IMR-90 (cell line): ENCODE measurements at regions not wholly inside any gene's neighbourhood (a gene's known extent, or its start where the extent isn't known, plus 50 kb on each side); places are given as distances from the start of the nearest gene placed in this dataset.

Experiments used
- ATAC-seq: fragments of 200-7000 bp; cut with Tn5 transposase; 2 replicates; pipeline ENCODE4 v1.9.1; 2020; ENCODE audit warnings: low read depth, mild to moderate bottlenecking, moderate library complexity
- BruUV-seq: library from RNA; stranded (reverse); fragments of 400-500 nt; replicated peaks from 2 replicates; lab custom pipeline; 2021; lab: Mats Ljungman, UMichigan
- CTCF ChIA-PET: fragments of 300-600 bp; formaldehyde crosslinking; extraction: SDS; loops from one replicate; lab custom pipeline; 2021; ENCODE audit warnings: antibody characterized with exemption; lab: Yijun Ruan, JAX
- POLR2A ChIA-PET: fragments of 300-600 bp; sonication (Branson Sonifier 250); formaldehyde crosslinking; loops from one replicate; lab custom pipeline; 2022; ENCODE audit warnings: antibody characterized with exemption; ENCODE audit not compliant: unreplicated experiment; lab: Charles Lee
- DNase-seq: peaks from one replicate; pipeline ENCODE4 v3.0.0; 2013
- H2AFZ ChIP-seq: replicated peaks from 2 replicates; pipeline ENCODE3; 2013; ENCODE audit warnings: low read length, mild to moderate bottlenecking; ENCODE audit not compliant: poor library complexity
- H2AK5ac ChIP-seq: 2 replicates; pipeline ENCODE4 v1.6.1; 2013; ENCODE audit warnings: low read depth, low read length, inconsistent platforms
- H2AK9ac ChIP-seq: replicated peaks from 2 replicates; pipeline ENCODE3; 2013; ENCODE audit warnings: mild to moderate bottlenecking, low read depth, low read length, moderate library complexity; ENCODE audit not compliant: poor library complexity
- H2BK120ac ChIP-seq: 2 replicates; pipeline ENCODE4 v1.6.1; 2013; ENCODE audit warnings: low read depth, low read length, inconsistent platforms
- H2BK15ac ChIP-seq: 3 replicates; pipeline ENCODE4 v1.6.1; 2013; ENCODE audit warnings: low read depth, low read length, inconsistent platforms
- H2BK20ac ChIP-seq: 2 replicates; pipeline ENCODE4 v1.6.1; 2013; ENCODE audit warnings: low read depth, mild to moderate bottlenecking, inconsistent platforms, low read length, moderate library complexity
- H2BK5ac ChIP-seq: 2 replicates; pipeline ENCODE4 v1.6.1; 2013; ENCODE audit warnings: mild to moderate bottlenecking, low read depth, low read length, inconsistent platforms; ENCODE audit not compliant: poor library complexity, severe bottlenecking
- H3K14ac ChIP-seq: replicated peaks from 2 replicates; pipeline ENCODE4 v1.6.1; 2013; ENCODE audit warnings: low read depth, low read length, inconsistent platforms
- H3K18ac ChIP-seq: 2 replicates; pipeline ENCODE4 v1.6.1; 2013; ENCODE audit warnings: low read depth, low read length, control low read depth
- H3K23ac ChIP-seq: 2 replicates; pipeline ENCODE4 v1.6.1; 2013; ENCODE audit warnings: low read depth, low read length, inconsistent platforms
- H3K27ac ChIP-seq: 2 replicates; pipeline ENCODE4 v1.5.1; 2013; ENCODE audit warnings: mild to moderate bottlenecking, control low read depth, low read length; ENCODE audit not compliant: insufficient read depth
- H3K27me3 ChIP-seq: 2 replicates; pipeline ENCODE4 v1.6.1; 2013; ENCODE audit warnings: low read length; ENCODE audit not compliant: control insufficient read depth, insufficient read depth
- H3K36me3 ChIP-seq: 2 replicates; pipeline ENCODE4 v1.6.1; 2013; ENCODE audit warnings: low read length, mixed read lengths; ENCODE audit not compliant: control insufficient read depth, insufficient read depth
- H3K4ac ChIP-seq: 2 replicates; pipeline ENCODE4 v1.6.1; 2013; ENCODE audit warnings: low read depth, low read length, inconsistent platforms
- H3K4me1 ChIP-seq: 2 replicates; pipeline ENCODE4 v1.6.1; 2013; ENCODE audit warnings: low read length, mixed read lengths; ENCODE audit not compliant: control insufficient read depth, insufficient read depth
- H3K4me2 ChIP-seq: 2 replicates; pipeline ENCODE4 v1.6.1; 2013; ENCODE audit warnings: low read depth, mild to moderate bottlenecking, control low read depth, low read length, moderate library complexity
- H3K4me3 ChIP-seq: 2 replicates; pipeline ENCODE4 v1.5.1; 2013; ENCODE audit warnings: low read depth, mild to moderate bottlenecking, control low read depth, low read length, moderate library complexity; ENCODE audit not compliant: insufficient read depth
- H3K56ac ChIP-seq: 2 replicates; pipeline ENCODE4 v1.6.1; 2013; ENCODE audit warnings: low read length, inconsistent platforms; ENCODE audit not compliant: insufficient read depth; ENCODE audit errors: extremely low read depth
- H3K79me1 ChIP-seq, 2 experiments: 2 replicates each; pipeline ENCODE4 v1.6.1; 2013; ENCODE audit warnings: low read length in 2 of 2, inconsistent platforms in 1 of 2, low read depth in 1 of 2
- H3K9ac ChIP-seq: 2 replicates; pipeline ENCODE4 v1.6.1; 2013; ENCODE audit warnings: low read depth, low read length, control low read depth
- H3K9me1 ChIP-seq: 2 replicates; pipeline ENCODE4 v1.6.1; 2013; ENCODE audit warnings: low read length, inconsistent platforms; ENCODE audit not compliant: insufficient read depth
- H3K9me3 ChIP-seq: 2 replicates; pipeline ENCODE4 v1.6.1; 2013; ENCODE audit warnings: low read length; ENCODE audit not compliant: control insufficient read depth, insufficient read depth
- H4K20me1 ChIP-seq: 2 replicates; pipeline ENCODE4 v1.6.1; 2013; ENCODE audit warnings: low read length, inconsistent platforms; ENCODE audit not compliant: insufficient read depth
- H4K5ac ChIP-seq: 2 replicates; pipeline ENCODE4 v1.6.1; 2013; ENCODE audit warnings: mild to moderate bottlenecking, low read depth, low read length, control low read depth
- H4K8ac ChIP-seq, 2 experiments: 2 replicates each; pipeline ENCODE4 v1.6.1; 2013; ENCODE audit warnings: low read depth in 2 of 2, low read length in 2 of 2, control low read depth in 1 of 2, inconsistent platforms in 1 of 2
- H4K91ac ChIP-seq: 2 replicates; pipeline ENCODE4 v1.6.1; 2013; ENCODE audit warnings: low read depth, low read length, inconsistent platforms; ENCODE audit not compliant: insufficient read depth
- MAZ ChIP-seq: IDR thresholded peaks from 2 replicates; pipeline ENCODE4 v1.6.1; 2012; ENCODE audit warnings: low read depth, mild to moderate bottlenecking, low read length, improper control_type of control experiment, moderate library complexity, borderline replicate concordance
- RFX5 ChIP-seq: IDR thresholded peaks from 2 replicates; pipeline ENCODE4 v1.8.0; 2012; ENCODE audit warnings: low read depth, mild to moderate bottlenecking, low read length, moderate library complexity
- USF2 ChIP-seq: fragments of 150-350 bp; IDR thresholded peaks from 2 replicates; pipeline ENCODE4 v1.6.1; 2017; ENCODE audit warnings: mild to moderate bottlenecking, antibody characterized with exemption, low read length, low read depth
- WGBS, 2 experiments: methylation state at CpG; one replicate each; pipeline versions ENCODE4 v1.1.5 to v1.1.7; 2013; ENCODE audit warnings: missing lambda C conversion rate in 2 of 2; ENCODE audit not compliant: insufficient read length in 1 of 2; ENCODE audit errors: extremely low coverage in 2 of 2; 5-methylcytosine and 5-hydroxymethylcytosine counted together
- dilution Hi-C: fragments of 300-500 bp; cut with HindIII; formaldehyde crosslinking; loops from one replicate; pipeline ENCODE4 v1.14.3; 2018; ENCODE audit warnings: low sequenced_read_pairs; ENCODE audit not compliant: unreplicated experiment
- in situ Hi-C: fragments of 300-500 bp; cut with MboI; formaldehyde crosslinking; loops from 3 replicates; pipeline ENCODE4 v1.14.3; 2019; ENCODE audit warnings: low sequenced_read_pairs, inconsistent platforms, mixed read lengths
- intact Hi-C: fragments of 100-400 bp; cut with micrococcal nuclease; formaldehyde crosslinking; loops from 2 replicates; pipeline ENCODE4 v1.10.0; 2022

GRCh38 chr4:20022471-20022870, 229.2 kb upstream of the SLIT2 start:
- intact Hi-C loops: no loop called here
- no peaks in the 10 kb centered on the region for H4K20me1 ChIP-seq
- no peak overlapping the region for H4K5ac ChIP-seq
- H3K27ac ChIP-seq: no peak overlapping the region
- H3K18ac ChIP-seq: no peak overlapping the region
- H2BK120ac ChIP-seq: no peak overlapping the region
- H4K8ac ChIP-seq: no peak overlapping the region
- no peak overlapping the region for H3K4me3 ChIP-seq
- CTCF ChIA-PET: no interaction called here
- H4K91ac ChIP-seq: no peak overlapping the region
- ATAC-seq: no peak
- H3K27me3 ChIP-seq: no peaks in the 10 kb centered on the region
- BruUV-seq: no TSS peak
- no peaks in the 10 kb centered on the region; the same call in 1 of the 2 replicates for H3K4me1 ChIP-seq
- no peak overlapping the region for H3K9ac ChIP-seq
- no peak overlapping the region for H3K4ac ChIP-seq
- H3K36me3 ChIP-seq: no peaks in the 10 kb centered on the region
- dilution Hi-C loops: no loop called here
- in situ Hi-C loops: no loop called here
- DNase-seq: no peak
- H3K79me1 ChIP-seq: no peaks in the 10 kb centered on the region
- no peak overlapping the region for H3K4me2 ChIP-seq
- no peak overlapping the region for H3K14ac ChIP-seq
- no peak overlapping the region for H2BK5ac ChIP-seq
- no peak overlapping the region for H3K56ac ChIP-seq
- H2BK15ac ChIP-seq: no peak overlapping the region
- no peak overlapping the region for H3K23ac ChIP-seq
- no peak overlapping the region for H2AFZ ChIP-seq
- H2BK20ac ChIP-seq: no peak overlapping the region
- H3K9me3 ChIP-seq: no peaks in the 10 kb centered on the region
- TF ChIP-seq RFX5 (no peak), MAZ (no peak), USF2 (no peak)
- H2AK5ac ChIP-seq: no peak overlapping the region
- WGBS, 2 experiments: no CpG with 5 or more reads among the region's 2 CpGs
- no peak overlapping the region for H2AK9ac ChIP-seq
- peaks cover 3% of the 10 kb centered on the region; the same call in 1 of the 2 replicates for H3K9me1 ChIP-seq
- POLR2A ChIA-PET: no interaction called here
